Stimulated activated CD8-positive, alpha-beta memory T cell treated with anti-CD3 and anti-CD28 coated beads, Interleukin-15, amount 100 ng/mL, for 24 hours (primary cell): ENCODE measurements at regions not wholly inside any gene's neighbourhood (a gene's known extent, or its start where the extent isn't known, plus 50 kb on each side); places are given as distances from the start of the nearest gene placed in this dataset.

ENCODE experiments used
- DNase-seq: peaks from one replicate; pipeline ENCODE4 v3.0.0-alpha.2; 2020; ENCODE audit warnings: low read depth

DNA sequence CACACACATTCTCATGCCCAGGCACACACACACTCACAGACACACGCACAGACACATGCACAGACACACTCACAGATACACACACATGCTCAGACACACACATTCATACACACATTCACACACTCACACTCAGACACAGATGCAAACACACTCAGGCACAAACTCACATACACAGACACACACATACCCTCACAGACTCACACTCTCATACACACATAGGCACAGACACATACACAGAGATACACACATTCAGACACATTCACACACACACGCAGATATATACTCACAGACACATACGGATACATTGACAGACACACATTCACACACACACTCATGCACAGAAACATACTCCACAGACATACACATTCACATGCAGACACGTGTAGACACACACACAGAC, 89.6 kb downstream of the RBFOX3 start:
- DNase-seq: no peak

DNA sequence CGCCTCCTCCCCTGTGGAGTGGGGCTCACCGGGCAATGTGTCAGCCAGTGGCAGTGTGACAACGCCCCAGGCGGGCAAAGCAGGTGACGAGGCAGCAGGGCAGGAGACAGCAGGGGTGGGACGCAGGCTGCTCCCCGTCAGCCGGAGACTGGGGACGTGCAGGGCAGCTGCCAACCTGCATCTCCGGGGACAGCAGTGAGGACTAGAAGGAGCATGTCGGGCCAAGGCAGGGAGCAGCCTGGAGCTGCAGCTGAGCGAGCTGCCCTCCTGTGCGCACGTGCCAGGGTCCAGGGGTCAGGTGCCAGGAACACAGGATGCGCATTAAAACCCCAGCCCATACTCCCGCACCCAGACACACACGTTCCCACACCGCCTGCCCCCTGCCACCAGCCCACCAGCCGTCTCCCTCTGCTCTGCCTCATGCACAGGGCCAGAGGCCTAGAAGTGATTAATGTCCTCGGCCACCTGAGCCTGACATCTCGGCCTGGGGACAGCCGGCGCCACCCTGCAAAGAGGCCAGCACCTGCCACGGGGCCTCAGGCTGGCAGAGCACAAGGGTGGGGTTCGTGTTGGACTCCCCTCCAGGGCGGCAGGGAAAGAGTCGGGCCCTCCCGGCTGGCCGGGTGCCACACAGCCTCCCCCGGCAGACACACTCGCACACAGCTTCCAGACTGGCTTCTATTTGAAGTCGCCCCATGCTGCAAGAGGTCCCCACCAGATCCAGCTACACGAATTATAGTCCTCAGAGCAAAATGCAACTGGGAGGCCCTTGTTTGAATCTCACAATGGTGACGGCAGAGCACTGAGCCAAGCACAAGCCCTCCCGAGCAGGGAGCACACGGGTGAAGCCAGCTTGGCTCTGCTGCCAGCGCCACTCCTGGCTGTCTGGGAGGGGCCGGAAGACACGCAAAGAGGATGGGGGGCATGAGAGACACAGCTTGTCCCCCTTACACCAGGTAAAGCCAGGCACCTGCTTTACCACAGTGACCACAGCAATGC, 90.4 kb downstream of the RBFOX3 start:
- DNase-seq: no peak

DNA sequence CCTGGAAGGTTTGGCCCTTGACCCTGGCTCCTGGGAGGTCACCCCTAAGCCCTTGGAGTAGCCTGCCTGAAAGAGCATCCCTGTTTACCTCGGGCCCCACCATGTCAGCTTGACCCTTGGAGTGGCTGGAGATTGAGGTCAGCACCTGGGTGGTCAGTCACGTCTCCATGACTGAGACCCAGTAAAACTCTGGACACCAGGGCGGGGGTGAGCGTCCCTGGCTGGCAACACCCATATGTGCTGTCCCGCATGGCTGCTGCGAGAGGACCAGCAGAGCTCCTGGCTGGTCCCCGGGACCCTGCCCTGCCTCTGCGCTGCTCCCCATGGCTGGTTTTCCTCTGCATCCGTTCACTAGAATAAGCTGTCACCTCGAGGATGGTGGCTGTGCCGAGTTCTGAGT, 91.2 kb downstream of the RBFOX3 start:
- no peak for DNase-seq

DNA sequence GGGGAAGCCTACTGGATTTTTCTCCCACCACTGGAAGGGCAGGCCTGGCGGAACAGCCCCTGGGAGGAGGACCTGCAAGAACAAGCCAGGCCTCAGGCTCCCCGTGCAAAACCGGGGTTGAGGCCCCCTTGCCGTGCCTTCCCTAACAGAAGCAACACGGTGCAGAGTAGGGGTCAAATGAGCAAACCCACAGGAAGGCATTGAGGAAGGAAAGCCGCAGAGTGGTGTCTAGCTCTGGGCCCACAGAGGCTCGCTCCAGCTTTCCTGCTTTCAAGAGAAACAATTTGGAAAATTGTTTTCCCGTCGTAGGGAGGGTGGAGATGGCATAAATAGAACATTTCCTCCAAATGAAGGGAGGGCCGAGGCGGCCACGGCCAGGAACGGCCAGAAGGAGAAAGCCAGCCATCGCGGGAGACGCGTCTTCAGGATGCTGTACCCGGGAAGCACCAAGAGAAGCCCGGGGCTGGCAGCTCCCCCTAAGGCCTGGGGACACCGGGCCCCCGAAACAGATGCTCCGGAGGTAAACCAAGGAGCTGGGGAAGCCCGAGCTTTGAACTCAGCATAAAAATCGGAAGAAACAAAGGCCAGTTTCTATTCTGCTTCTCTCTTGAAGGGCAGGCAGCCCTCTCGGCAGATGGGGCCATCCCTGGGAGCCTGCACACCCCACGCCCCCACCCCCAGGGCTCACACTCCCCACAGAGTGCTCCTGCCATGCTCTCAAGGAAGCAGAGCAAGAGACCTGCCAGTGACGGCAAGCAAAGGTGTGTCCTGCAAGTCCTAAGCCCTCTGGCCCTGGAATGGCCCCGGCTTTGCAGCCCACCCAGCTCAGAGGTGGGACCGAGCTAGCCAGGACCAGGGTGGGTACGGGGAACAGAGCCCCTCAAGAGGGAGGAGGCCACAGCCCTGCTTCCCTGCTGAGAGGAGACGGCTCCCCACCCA, 92.0 kb downstream of the RBFOX3 start:
- DNase-seq: no peak

DNA sequence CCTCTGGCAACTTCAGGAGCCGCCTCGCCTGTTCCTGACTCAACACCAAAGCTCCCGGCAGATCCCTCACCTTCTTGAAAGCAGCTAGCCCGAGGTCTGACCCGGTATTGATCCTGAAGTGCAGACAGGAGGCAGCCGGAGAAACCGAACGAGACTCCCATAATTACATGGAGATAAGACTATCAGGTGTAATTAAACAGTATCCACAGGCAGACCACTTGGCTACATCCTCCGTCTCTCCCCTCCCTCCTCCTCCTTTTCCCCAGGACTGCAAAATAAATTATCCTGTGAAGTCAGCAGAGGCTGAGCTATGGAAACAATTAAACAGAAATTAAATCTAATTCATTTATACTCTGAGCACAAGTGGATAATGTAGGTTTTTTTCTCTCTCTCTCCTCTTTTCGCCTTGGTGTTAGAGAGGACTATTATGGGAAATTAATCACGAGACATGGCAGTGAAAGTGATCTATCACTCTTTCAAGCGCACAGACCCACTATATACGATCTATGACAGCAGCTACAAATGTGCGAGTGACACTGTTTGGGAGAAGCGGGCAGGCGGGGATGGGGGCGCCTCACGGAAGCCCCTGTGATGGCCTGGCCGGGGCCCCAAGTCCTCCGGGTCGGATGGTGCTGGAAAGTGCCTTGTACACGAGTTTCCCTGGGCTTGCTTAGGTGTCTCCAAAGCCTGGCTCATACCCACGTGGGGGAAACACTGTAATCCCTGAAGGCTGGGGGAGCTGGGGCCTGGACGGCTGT, 92.8 kb downstream of the RBFOX3 start:
- no peak for DNase-seq

DNA sequence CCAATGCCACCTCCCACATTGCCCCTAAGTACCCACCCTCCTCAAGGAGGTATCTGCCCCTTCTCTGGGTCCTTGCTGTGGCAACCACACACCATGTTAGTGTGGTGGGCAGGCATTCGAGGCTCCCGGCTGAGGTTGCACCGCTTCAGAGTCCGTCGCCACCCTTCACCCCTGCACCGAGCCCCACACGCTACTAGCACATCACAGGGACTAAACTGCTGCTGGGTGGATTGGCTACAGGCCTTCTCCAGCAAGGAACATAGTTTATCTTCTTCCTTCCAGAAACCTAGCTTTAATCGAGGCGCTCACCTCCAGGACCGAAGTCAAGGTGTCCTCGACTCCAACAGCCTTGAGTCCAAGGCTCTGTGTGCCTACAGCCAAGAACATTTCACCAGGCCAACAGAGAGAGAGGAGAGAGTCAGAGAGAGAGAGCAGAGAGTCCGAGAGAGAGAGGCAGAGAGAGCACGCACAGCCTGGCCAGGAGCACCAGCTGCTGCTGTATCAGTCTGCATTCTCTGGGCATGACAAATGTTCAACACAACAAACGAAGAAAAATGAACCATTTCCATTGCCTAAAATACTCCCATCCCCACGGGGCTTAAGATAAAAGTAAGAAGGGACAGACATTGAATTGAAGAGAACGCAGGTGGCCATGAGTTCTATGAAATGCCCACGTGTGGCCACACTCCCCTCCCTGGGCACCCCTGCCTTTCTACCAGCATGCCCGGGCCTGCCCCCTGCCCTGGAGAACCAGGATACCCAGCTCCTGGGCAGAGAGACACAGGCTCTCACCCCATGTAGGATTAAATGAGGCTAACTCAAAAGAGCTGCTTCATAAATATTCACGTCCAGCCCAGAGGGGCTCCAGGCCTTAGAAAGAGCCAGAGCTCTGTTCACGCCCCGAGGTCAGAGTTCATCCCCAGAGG, 94.9 kb downstream of the RBFOX3 start:
- DNase-seq: no peak

DNA sequence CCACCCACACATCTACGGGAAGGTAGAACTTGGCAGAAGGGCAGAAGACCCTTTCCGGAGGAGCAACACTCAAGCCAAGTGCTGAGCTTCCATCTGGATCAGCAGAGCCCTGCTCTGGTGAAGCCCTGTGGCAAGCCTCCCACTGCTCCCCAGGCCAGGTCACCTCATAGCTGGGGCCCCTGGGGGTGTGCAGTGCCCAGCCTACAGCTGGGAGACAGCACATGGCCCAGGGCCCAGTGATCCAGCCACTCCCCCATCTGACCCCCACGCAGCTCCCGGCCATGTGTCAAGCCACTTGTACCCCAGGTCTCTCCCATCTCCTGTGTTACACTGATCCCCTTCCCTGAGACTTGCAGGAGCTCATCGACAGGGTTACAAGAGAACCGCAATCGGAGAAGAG, 95.7 kb downstream of the RBFOX3 start:
- DNase-seq: no peak

DNA sequence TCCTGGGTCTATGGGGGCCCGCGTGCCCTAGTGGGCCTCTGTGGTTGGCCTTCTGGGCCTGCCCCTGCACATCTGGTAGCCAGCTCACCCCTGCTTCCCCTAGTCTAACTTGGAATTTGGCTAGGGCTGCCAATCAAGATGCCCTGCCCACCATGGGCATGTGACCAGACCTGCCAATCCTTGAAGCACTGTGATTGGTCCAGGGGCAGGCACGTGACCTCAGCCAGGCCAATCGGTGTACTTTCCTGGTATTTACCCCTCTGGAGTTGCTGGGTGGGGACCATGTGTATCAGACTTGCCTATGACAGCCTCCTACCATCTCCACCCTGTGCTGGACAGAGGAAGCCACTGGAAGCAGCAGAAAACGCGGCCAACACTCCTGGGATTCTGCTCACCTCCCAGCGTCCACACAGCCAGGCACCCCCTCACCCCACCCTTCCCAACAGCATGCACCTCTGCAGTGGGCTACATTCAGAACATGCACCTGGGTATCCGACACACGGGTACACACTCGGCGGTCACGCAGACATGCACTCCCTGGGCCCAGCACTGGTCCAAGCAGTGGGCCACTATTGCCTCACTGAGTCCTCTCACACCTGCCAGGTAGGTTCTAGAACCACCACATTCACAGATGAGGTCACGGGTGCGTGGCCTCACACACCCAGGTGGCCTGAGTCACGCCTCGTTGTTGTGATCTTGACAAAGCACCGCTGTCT, 96.9 kb downstream of the RBFOX3 start:
- DNase-seq: no peak

DNA sequence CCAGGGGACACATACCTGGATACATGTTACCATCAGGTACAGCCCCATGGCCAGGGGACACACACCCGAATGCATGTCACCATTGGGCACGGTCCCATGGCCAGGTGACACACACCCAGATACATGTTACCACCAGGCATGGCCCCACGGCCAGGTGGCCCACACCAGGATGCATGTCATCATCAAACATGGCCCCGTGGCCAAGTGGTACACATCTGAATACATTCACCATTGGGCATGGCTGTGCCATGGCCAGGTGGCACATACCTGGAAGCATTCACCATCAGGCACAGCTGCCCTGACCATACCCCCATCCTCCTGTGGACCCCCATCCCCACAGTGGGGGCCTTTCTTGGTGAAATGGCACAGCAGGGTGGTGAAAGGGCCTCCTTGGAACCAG, 97.6 kb downstream of the RBFOX3 start:
- DNase-seq: no peak

DNA sequence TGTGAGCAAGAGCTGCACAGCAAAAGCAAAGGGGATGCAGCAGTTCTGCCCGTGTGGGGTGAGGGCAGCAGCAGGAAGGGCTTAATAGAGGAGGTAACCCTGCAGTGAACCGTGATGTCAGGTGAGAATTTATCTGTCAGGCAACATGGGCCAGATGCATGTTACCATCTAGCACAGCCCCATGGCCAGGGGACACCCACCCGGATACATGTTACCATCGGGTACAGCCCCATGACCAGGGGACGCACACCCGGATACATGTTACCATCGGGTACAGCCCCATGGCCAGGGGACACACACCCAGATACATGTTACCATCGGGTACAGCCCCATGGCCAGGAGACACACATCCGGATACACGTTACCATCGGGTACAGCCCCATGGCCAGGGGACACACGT, 99.4 kb downstream of the RBFOX3 start:
- DNase-seq: no peak

DNA sequence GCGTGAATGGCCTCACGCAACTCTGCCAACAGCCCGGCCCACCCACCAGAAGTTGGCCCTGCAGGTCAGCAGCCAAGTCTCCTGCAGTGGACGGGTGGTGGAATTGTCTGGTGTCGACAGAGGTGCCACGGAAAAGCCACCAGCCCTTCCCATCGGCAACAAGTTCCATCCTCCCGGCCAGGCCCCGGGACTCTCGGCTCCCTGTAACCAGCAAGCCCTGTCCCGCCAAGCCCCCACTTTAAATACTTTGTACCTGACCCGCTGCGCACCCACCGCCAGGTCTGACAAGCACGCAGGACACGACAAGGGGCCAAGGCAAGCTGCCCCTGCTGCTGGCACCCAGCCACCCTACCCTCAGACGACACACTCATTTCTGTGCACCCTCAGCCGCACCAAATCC, 100.8 kb downstream of the RBFOX3 start:
- DNase-seq: no peak

DNA sequence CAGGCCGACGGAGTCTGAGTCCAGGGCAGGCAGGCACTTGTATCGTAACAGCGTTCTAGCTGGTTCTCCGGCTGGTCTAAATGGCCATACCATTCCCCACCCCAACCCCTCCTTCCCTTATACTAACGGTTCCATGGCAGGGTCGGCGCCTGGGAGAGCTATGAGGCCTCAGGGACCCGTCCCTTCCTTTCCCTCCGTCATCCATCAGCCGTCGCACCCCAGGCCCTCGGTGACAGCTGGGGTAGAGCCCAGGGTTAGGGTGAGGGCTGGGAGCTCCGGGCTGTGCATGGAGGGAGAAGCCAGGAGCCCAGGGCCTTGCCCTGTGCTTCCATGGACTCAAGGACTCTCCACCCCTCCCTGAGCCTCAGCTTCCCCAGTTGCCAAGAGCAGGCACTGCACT, 101.4 kb downstream of the RBFOX3 start:
- DNase-seq: no peak

DNA sequence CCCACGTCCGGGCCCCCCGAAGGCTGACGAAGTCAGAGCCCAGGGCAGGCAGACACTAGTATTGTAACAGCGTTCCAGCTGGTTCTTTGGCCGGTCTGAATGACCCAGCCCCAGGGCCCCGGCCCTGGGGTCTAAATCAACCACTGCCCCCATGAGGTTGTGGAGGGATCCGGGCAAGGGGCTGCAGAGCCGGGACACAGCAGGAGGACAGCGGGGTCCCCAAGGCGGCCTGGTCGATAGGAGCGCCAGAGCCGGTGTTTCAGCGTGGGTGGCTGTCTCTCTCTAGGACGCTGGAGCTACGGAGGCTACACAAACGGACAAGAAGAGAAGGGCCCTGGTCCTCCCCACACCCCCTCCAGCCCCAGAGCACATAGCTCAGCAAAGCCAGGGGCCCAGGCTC, 101.8 kb downstream of the RBFOX3 start:
- no peak for DNase-seq

DNA sequence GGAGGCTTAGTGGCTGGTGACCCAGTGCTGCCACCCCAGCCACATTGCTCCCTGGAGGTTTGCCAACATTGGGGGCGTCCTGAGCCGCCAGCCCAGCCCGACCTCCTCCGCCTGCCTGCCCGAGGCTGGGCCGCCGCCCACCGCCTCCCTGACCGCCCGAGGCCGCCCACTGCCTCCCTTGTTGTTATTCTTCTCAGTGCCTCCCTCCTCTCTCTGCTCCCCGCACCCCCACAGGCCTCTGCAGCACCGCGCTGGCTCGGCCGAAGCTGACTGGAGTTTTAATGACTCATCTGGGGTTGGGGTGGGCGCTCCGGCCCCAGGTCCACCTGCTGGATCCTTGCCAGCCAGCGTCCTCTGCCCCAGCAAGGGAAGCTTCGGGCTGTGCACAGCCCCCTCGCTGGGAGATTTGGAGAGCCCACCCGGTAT, 102.5 kb downstream of the RBFOX3 start:
- DNase-seq: no peak

DNA sequence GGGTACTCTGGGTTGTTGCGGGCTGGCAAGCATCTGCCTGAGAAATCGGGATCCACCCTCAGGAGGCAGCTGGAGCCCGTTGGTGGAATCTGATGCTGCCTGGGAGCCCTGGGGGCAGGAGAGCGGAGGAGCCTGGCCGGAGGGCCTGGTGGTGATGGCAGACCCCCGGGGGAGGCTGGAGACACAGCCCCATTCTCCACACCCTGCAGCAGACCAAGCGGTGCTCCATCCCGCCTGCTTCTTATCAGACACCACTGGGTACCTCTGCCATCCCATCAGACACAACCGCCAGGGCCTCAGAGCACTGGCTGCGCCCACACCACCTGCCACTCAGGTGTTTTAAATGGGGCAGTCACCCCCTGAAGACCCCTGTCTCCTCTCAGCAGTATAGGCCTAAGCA, 103.9 kb downstream of the RBFOX3 start:
- no peak for DNase-seq

DNA sequence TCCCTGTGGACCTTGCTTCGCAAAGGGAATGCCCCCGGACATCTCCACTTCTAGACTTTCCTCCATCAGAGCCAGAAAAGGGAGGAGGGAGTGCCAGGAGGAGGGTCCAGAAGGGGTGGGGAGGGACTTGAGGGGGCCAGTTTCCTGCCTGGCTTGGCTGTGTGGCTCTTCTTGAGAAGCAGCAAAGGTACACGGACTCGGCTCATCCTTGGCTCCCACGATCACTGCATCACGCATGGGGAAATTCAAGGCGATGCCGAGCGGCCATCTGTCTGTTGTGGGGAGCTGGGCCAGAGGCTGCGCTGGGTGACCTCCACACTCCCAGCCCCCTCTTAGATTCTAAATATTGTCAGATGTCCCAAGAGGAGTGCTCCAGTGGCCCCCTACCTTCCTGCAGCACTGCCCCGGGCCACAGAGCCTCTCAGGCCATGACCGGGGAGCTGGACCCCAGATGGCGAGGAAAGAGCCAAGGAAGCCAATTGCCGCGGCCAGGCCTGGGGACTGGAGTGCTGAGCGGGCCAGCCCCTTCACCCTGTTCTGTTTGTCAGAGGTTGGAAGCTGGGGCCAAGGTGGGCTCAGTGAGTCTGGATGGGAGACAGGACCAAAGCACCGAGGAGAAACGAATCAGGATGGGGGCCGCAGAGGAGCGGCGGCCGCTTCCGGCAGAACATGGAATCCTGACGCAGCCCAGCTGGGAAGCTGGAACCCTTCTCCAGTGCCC, 104.5 kb downstream of the RBFOX3 start:
- DNase-seq: no peak

DNA sequence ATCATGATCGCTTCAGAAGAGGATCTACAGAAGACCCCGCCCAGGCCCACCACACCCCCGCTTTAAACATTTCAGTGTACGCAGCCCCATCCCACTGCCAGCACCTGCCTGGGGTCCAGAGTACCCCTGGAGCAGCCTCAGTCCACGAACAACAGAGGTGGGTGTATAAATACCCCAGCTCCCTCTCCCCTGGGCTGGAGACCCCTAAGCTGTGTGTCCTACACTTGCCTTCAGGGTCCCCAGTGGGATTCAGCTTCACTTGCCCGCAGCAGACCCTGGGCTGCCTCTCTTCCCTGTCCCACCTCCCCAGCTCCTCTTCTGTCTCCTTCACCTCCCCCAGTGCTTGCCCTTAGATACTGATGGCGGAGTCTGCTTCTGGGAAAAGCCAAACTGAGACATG, 105.7 kb downstream of the RBFOX3 start:
- DNase-seq: no peak

DNA sequence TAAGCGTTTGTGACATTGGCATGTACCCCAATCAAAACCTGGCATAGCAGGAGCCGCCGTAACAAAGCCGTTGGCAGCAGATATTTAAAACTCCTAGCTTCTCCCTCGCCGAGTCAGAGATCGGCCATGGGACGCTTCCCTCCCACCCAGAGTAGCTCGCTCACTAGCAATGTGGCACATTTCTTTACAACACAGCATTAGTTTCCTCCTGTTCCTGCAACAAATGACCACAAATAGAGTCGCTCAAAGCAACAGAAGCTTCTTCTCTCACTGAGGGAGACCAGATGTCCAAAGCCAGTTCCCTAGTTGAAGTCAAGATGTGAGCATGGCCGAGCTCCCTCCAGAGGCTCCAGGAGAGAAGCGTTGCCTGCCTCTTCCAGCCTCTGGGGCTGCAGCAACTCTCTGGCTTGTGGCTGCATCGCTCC, 106.7 kb downstream of the RBFOX3 start:
- DNase-seq: no peak

DNA sequence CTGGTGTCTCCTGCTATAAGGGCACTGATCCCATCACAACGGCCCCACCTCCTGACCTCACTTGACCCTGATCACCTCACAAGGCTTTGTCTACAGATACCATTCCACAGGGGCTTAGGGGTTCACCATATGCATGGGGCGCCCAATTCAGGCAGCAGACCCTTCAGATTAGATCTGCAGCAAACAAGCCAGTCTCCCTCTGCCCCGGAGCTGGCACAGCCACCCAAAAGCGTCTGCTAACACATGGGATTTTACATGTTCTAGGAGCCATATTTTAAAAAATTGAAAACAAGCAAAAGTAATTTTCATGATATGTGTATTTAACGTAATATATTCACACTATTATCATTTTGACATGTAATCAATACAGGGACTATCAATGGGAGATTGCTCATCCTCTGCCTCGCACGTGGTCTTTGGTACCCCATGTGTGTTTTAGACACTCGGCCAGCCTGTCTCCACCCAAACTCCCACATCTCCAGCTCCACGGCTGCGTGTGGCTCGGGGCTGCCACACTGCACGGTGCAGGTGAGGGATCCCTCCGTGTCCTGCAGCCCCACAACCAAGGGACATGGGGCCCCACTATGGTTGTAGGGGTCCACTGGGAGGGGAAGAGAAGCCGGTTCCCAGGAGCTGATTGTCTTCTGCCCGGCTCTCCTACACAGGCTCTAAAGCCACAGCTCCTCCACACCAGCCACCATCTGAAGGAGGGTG, 107.6 kb downstream of the RBFOX3 start:
- DNase-seq: no peak
